Astrocyte of the cerebellum (primary cell): ENCODE measurements at regions not wholly inside any gene's neighbourhood (a gene's known extent, or its start where the extent isn't known, plus 50 kb on each side); places are given as distances from the start of the nearest gene placed in this dataset.

ENCODE experiments used
- DNase-seq: peaks from one replicate; pipeline ENCODE4 v3.0.0-alpha.2; 2011; ENCODE audit warnings: low read depth
- H3K4me3 ChIP-seq: 2 replicates; pipeline ENCODE4 v1.5.1; 2011; ENCODE audit warnings: mild to moderate bottlenecking, low read depth, low read length, moderate library complexity
- CTCF ChIP-seq: IDR thresholded peaks from 2 replicates; pipeline ENCODE4 v1.5.1; 2012; ENCODE audit warnings: low read length, low read depth, moderate library complexity, mild to moderate bottlenecking; ENCODE audit errors: missing control alignments
- in situ Hi-C: cut with HindIII; loops from 2 replicates; pipeline ENCODE4 v1.10.0; 2017; ENCODE audit warnings: low sequenced_read_pairs

GRCh38 chr4:123558865-123559264 lies 162.3 kb downstream of the SPRY1 start:
- DNase-seq: no peak
- in situ Hi-C loops: no loop called here
- no peak for TF ChIP-seq CTCF
- no peak overlapping the region for H3K4me3 ChIP-seq

GRCh38 chr4:123559955-123560871 lies 163.6 kb downstream of the SPRY1 start:
- in situ Hi-C loops: no loop called here
- H3K4me3 ChIP-seq: no peak overlapping the region
- no peak for DNase-seq
- no peak for TF ChIP-seq CTCF

GRCh38 chr4:123561525-123561924 lies 164.9 kb downstream of the SPRY1 start:
- no peak for DNase-seq
- in situ Hi-C loops: no loop called here
- TF ChIP-seq CTCF: no peak
- no peak overlapping the region for H3K4me3 ChIP-seq

- no peak for DNase-seq
- TF ChIP-seq CTCF: no peak
- no peak overlapping the region for H3K4me3 ChIP-seq
- in situ Hi-C loops: no loop called here
These were observed 166.6 kb downstream of the SPRY1 start for GRCh38 chr4:123562994-123563750.

GRCh38 chr4:123564758-123565346 lies 168.3 kb downstream of the SPRY1 start:
- no peak for DNase-seq
- in situ Hi-C loops: no loop called here
- peak; percentile 77 for TF ChIP-seq CTCF

GRCh38 chr4:123568936-123569335 lies 172.3 kb downstream of the SPRY1 start:
- in situ Hi-C loops: no loop called here
- no peak overlapping the region for H3K4me3 ChIP-seq
- DNase-seq: no peak
- no peak for TF ChIP-seq CTCF

More at GRCh38 chr4:123564758-123565346, 168.3 kb downstream of the SPRY1 start:
- no peak overlapping the region for H3K4me3 ChIP-seq
